PC-9 (cell line): ENCODE measurements at regions not wholly inside any gene's neighbourhood (a gene's known extent, or its start where the extent isn't known, plus 50 kb on each side); places are given as distances from the start of the nearest gene placed in this dataset.

ENCODE experiments used
- BruUV-seq: library from RNA; stranded (reverse); fragments of 400-500 nt; replicated peaks from 2 replicates; lab custom pipeline; 2021; lab: Mats Ljungman, UMichigan
- CTCF ChIA-PET: fragments of 300-600 bp; sonication (Branson Sonifier 250); formaldehyde crosslinking; loops from one replicate; lab custom pipeline; 2022; ENCODE audit warnings: antibody characterized with exemption; lab: Charles Lee
- POLR2A ChIA-PET: fragments of 300-600 bp; sonication (Branson Sonifier 250); formaldehyde crosslinking; loops from one replicate; lab custom pipeline; 2022; ENCODE audit warnings: antibody characterized with exemption; ENCODE audit not compliant: unreplicated experiment; lab: Charles Lee
- DNase-seq, 2 experiments: peaks; one replicate each; pipeline versions ENCODE4 v3.0.0 to v3.0.0-alpha.2; 2015 to 2022; ENCODE audit warnings: mixed read lengths in 1 of 2
- H2AFZ ChIP-seq: fragments of 200-600 bp; sonication (generic); 2 replicates; pipeline ENCODE4 v1.8.1; 2017; ENCODE audit warnings: antibody characterized with exemption
- H3F3A ChIP-seq: fragments of 200-600 bp; sonication (generic); 2 replicates; pipeline ENCODE4 v1.8.1; 2017; ENCODE audit warnings: antibody characterized with exemption, mild to moderate bottlenecking, low read depth; ENCODE audit not compliant: insufficient read depth
- H3K27ac ChIP-seq: fragments of 200-600 bp; sonication (generic); 2 replicates; pipeline ENCODE4 v1.6.1; 2016; ENCODE audit warnings: mixed run types
- H3K27me3 ChIP-seq: fragments of 200-600 bp; sonication (generic); 2 replicates; pipeline ENCODE4 v1.6.1; 2016; ENCODE audit warnings: low read depth, mixed run types; ENCODE audit not compliant: insufficient read depth
- H3K36me3 ChIP-seq: fragments of 200-600 bp; sonication (generic); 2 replicates; pipeline ENCODE4 v1.6.1; 2016; ENCODE audit warnings: low read depth, mixed run types
- H3K4me1 ChIP-seq: fragments of 200-600 bp; sonication (generic); replicated peaks from 2 replicates; pipeline ENCODE4 v1.6.1; 2016; ENCODE audit warnings: mixed run types; ENCODE audit not compliant: insufficient read depth
- H3K4me2 ChIP-seq: fragments of 200-600 bp; sonication (generic); 2 replicates; pipeline ENCODE4 v1.6.1; 2017; ENCODE audit warnings: mixed run types
- H3K4me3 ChIP-seq: fragments of 200-600 bp; sonication (generic); 2 replicates; pipeline ENCODE4 v1.6.1; 2016; ENCODE audit warnings: mixed run types
- H3K79me2 ChIP-seq: fragments of 200-600 bp; sonication (generic); 2 replicates; pipeline ENCODE4 v1.6.1; 2017; ENCODE audit warnings: low read depth, mixed run types
- H3K9me2 ChIP-seq: fragments of 200-600 bp; sonication (generic); 2 replicates; pipeline ENCODE4 v1.8.1; 2017; ENCODE audit warnings: mild to moderate bottlenecking; ENCODE audit not compliant: insufficient read depth
- H3K9me3 ChIP-seq: fragments of 200-600 bp; sonication (generic); 2 replicates; pipeline ENCODE4 v1.8.1; 2016; ENCODE audit warnings: low read depth; ENCODE audit not compliant: insufficient read depth
- H4K20me1 ChIP-seq: fragments of 200-600 bp; sonication (generic); 2 replicates; pipeline ENCODE4 v1.8.1; 2017; ENCODE audit not compliant: insufficient read depth
- EZH2 ChIP-seq: fragments of 200-600 bp; sonication (generic); IDR thresholded peaks from 2 replicates; pipeline ENCODE4 v1.8.0; 2017; ENCODE audit warnings: antibody characterized with exemption, low read depth
- intact Hi-C: fragments of 100-400 bp; cut with micrococcal nuclease; formaldehyde crosslinking; loops from one replicate; pipeline ENCODE4 v1.10.0; 2022; ENCODE audit not compliant: unreplicated experiment
- TF ChIP-seq, protein P1 (sequence below): fragments of 200-600 bp; sonication (generic); conservative IDR thresholded peaks from 2 replicates; pipeline ENCODE4 v1.6.1; 2017; ENCODE audit warnings: mixed run types, antibody characterized with exemption, mild to moderate bottlenecking, moderate library complexity

- Histone ChIP-seq H3K36me3 (no peaks in the 10 kb centered on the region), H3K9me2 (no peaks in the 10 kb centered on the region), H4K20me1 (0 out of 2 replicates have a peak, but pooled peaks cover 2% of the 10 kb centered on the region), H3K27ac (no peak overlapping the region), H3K27me3 (no peaks in the 10 kb centered on the region), H3K4me1 (no peaks in the 10 kb centered on the region), H3K4me3 (no peak overlapping the region), H3F3A (no peaks in the 10 kb centered on the region), H3K4me2 (no peak overlapping the region), H3K79me2 (no peaks in the 10 kb centered on the region), H2AFZ (no peak overlapping the region), H3K9me3 (no peaks in the 10 kb centered on the region)
- BruUV-seq: no TSS peak
- ChIA-PET POLR2A (no interaction called here), CTCF (no interaction called here)
- intact Hi-C loops: loop anchor here (5.0 kb wide), 2 partner anchors 94 to 161 kb away; partner anchors contain the start of gene TNC
- TF ChIP-seq, protein P1, sequence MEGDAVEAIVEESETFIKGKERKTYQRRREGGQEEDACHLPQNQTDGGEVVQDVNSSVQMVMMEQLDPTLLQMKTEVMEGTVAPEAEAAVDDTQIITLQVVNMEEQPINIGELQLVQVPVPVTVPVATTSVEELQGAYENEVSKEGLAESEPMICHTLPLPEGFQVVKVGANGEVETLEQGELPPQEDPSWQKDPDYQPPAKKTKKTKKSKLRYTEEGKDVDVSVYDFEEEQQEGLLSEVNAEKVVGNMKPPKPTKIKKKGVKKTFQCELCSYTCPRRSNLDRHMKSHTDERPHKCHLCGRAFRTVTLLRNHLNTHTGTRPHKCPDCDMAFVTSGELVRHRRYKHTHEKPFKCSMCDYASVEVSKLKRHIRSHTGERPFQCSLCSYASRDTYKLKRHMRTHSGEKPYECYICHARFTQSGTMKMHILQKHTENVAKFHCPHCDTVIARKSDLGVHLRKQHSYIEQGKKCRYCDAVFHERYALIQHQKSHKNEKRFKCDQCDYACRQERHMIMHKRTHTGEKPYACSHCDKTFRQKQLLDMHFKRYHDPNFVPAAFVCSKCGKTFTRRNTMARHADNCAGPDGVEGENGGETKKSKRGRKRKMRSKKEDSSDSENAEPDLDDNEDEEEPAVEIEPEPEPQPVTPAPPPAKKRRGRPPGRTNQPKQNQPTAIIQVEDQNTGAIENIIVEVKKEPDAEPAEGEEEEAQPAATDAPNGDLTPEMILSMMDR: no peak
- no peak for TF ChIP-seq EZH2
- DNase-seq: no peak
These were observed 160.5 kb upstream of the TNC start for GRCh38 chr9:115278326-115279035.

- Histone ChIP-seq H3F3A (no peaks in the 10 kb centered on the region), H2AFZ (no peak overlapping the region), H4K20me1 (no peaks in the 10 kb centered on the region), H3K4me1 (no peaks in the 10 kb centered on the region), H3K27me3 (no peaks in the 10 kb centered on the region), H3K4me3 (no peak overlapping the region), H3K79me2 (no peaks in the 10 kb centered on the region), H3K36me3 (no peaks in the 10 kb centered on the region), H3K27ac (no peak overlapping the region), H3K9me3 (no peaks in the 10 kb centered on the region), H3K9me2 (no peaks in the 10 kb centered on the region), H3K4me2 (no peak overlapping the region)
- DNase-seq: no peak
- POLR2A ChIA-PET: no interaction called here
- TF ChIP-seq EZH2: no peak
- TF ChIP-seq, protein P1: no peak
- CTCF ChIA-PET: no interaction called here
- BruUV-seq: no TSS peak
- intact Hi-C loops: no loop called here
These were observed 165.4 kb upstream of the TNC start for GRCh38 chr9:115283395-115283794.

DNA sequence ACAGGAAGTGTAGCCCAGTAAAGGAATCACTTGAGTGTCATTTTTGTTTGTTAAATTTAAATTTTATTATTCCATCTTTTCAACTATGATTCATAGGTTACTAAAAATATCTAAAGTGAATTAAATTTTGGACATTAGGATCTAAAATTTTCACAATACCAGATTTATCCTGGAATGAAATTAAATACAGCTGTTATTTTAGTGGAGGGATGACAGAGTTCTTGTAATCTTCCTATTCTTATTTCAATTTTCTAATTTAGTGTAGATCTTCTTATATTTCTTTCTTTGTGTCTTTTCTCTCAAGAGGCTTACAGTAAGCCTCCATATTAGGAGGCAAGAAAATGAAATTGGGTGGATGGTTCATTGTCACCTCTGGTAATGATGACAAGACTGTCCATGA, 167.9 kb upstream of the TNC start:
- no peak overlapping the region for H3K4me2 ChIP-seq
- no peak for TF ChIP-seq EZH2
- TF ChIP-seq, protein P1: no peak
- POLR2A ChIA-PET: no interaction called here

More for the DNA sequence above, 167.9 kb upstream of the TNC start:
- H4K20me1 ChIP-seq: no peaks in the 10 kb centered on the region
- no peak overlapping the region for H2AFZ ChIP-seq
- H3K79me2 ChIP-seq: no peaks in the 10 kb centered on the region
- H3F3A ChIP-seq: no peaks in the 10 kb centered on the region
- H3K4me1 ChIP-seq: no peaks in the 10 kb centered on the region
- no TSS peak for BruUV-seq
- DNase-seq: no peak
- no peaks in the 10 kb centered on the region for H3K9me2 ChIP-seq
- no peaks in the 10 kb centered on the region for H3K9me3 ChIP-seq
- H3K4me3 ChIP-seq: no peak overlapping the region
- no peaks in the 10 kb centered on the region for H3K36me3 ChIP-seq
- intact Hi-C loops: no loop called here
- no peak overlapping the region for H3K27ac ChIP-seq
- H3K27me3 ChIP-seq: no peaks in the 10 kb centered on the region
- CTCF ChIA-PET: no interaction called here
